WERI-Rb-1 (cell line): ENCODE measurements at regions not wholly inside any gene's neighbourhood (a gene's known extent, or its start where the extent isn't known, plus 50 kb on each side); places are given as distances from the start of the nearest gene placed in this dataset.

Experiments used
- DNase-seq: peaks from one replicate; pipeline ENCODE4 v3.0.0-alpha.2; 2020
- H3K27ac ChIP-seq: fragments of 250-450 bp; sonication (Bioruptor Pico); 2 replicates; pipeline ENCODE4 v1.5.1; 2020; ENCODE audit warnings: mild to moderate bottlenecking, moderate library complexity
- H3K27me3 ChIP-seq: fragments of 250-450 bp; sonication (Bioruptor Pico); 2 replicates; pipeline ENCODE4 v1.5.1; 2021; ENCODE audit warnings: mild to moderate bottlenecking, low read depth, moderate library complexity; ENCODE audit not compliant: insufficient read depth, severe bottlenecking
- H3K36me3 ChIP-seq: fragments of 250-450 bp; sonication (Bioruptor Pico); 2 replicates; pipeline ENCODE4 v1.5.1; 2020; ENCODE audit warnings: mild to moderate bottlenecking, moderate library complexity
- H3K4me3 ChIP-seq: 2 replicates; pipeline ENCODE4 v1.5.1; 2011; ENCODE audit warnings: low read depth, mild to moderate bottlenecking, control low read depth, low read length
- H3K9me3 ChIP-seq: fragments of 250-450 bp; sonication (Bioruptor Pico); 2 replicates; pipeline ENCODE4 v1.5.1; 2021; ENCODE audit warnings: mild to moderate bottlenecking, moderate library complexity; ENCODE audit not compliant: severe bottlenecking
- TF ChIP-seq, protein P1 (sequence below): IDR thresholded peaks from 2 replicates; pipeline ENCODE4 v1.5.1; 2011; ENCODE audit warnings: low read depth, mild to moderate bottlenecking, control low read depth, inconsistent platforms, low read length

DNA sequence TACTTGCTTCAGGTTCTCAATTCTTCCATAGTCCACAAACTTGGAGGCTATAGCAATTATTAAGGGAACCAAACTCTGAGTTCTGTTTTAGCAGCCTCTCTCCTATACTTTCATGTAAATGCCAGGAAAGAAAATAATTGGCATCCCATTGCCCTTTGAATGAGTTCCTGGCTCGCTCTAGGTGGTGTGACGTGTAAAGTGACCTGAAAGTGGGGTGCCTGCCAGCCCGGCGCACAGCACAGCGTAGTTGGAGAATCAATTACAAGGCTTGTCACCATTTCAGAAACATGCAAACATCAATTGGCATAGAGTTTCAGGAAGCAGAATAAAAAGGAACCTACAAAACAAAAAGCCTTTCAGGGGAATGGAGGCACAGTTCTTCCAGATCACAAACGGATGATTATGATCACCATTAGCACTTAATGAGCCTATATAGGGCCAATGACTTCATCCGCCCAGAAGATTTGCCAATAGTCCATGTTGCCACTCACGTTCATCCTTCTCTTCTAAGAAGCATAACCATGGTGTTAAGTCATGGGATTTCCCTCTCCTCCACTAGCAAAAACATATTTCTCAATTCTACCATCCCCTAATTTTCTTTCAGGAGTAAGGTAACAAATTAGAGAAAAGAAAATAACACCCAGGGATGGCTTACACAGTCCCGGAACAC, 354.6 kb upstream of the ADGRL2 start:
- Histone ChIP-seq H3K27me3 (no peaks in the 10 kb centered on the region), H3K36me3 (no peaks in the 10 kb centered on the region), H3K4me3 (no peak overlapping the region), H3K9me3 (peaks cover 2% of the 10 kb centered on the region), H3K27ac (no peak overlapping the region)
- DNase-seq, result no peak
- TF ChIP-seq, protein P1, sequence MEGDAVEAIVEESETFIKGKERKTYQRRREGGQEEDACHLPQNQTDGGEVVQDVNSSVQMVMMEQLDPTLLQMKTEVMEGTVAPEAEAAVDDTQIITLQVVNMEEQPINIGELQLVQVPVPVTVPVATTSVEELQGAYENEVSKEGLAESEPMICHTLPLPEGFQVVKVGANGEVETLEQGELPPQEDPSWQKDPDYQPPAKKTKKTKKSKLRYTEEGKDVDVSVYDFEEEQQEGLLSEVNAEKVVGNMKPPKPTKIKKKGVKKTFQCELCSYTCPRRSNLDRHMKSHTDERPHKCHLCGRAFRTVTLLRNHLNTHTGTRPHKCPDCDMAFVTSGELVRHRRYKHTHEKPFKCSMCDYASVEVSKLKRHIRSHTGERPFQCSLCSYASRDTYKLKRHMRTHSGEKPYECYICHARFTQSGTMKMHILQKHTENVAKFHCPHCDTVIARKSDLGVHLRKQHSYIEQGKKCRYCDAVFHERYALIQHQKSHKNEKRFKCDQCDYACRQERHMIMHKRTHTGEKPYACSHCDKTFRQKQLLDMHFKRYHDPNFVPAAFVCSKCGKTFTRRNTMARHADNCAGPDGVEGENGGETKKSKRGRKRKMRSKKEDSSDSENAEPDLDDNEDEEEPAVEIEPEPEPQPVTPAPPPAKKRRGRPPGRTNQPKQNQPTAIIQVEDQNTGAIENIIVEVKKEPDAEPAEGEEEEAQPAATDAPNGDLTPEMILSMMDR, result no peak

DNA sequence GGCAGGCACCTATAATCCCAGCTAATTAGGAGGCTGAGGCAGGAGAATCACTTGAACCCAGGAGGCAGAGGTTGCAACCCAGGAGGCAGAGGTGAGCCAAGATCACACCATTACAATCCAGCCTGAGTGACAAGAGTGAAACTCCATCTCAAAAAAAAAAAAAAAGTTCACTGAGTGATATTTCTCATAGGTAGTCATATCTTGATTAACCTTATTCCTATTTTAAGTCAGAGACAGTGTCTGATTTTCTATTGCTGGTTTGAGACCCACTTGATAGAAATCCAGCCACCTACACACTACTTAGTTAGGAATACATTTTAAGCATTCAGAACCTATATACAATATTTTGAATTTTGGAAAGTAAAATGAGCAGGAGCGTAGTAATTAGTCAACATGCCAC, 357.4 kb upstream of the ADGRL2 start:
- Histone ChIP-seq H3K36me3 (no peaks in the 10 kb centered on the region), H3K9me3 (peaks cover 2% of the 10 kb centered on the region), H3K4me3 (no peak overlapping the region), H3K27ac (no peak overlapping the region), H3K27me3 (no peaks in the 10 kb centered on the region)
- no peak for DNase-seq
- TF ChIP-seq, protein P1, result no peak

GRCh38 chr1:81439046-81439823, 361.5 kb upstream of the ADGRL2 start:
- Histone ChIP-seq H3K9me3 (peaks cover 2% of the 10 kb centered on the region), H3K36me3 (no peaks in the 10 kb centered on the region), H3K27ac (no peak overlapping the region), H3K4me3 (no peak overlapping the region), H3K27me3 (no peaks in the 10 kb centered on the region)
- TF ChIP-seq, protein P1, result no peak
- DNase-seq, result no peak

- H3K4me3 ChIP-seq, result no peak overlapping the region
- H3K9me3 ChIP-seq, result peaks cover 2% of the 10 kb centered on the region
- H3K36me3 ChIP-seq, result no peaks in the 10 kb centered on the region
- TF ChIP-seq, protein P1, result no peak
- no peaks in the 10 kb centered on the region for H3K27me3 ChIP-seq
- DNase-seq, result no peak
- H3K27ac ChIP-seq, result no peak overlapping the region
Measured at GRCh38 chr1:81437649-81438048, 363.1 kb upstream of the ADGRL2 start.

DNA sequence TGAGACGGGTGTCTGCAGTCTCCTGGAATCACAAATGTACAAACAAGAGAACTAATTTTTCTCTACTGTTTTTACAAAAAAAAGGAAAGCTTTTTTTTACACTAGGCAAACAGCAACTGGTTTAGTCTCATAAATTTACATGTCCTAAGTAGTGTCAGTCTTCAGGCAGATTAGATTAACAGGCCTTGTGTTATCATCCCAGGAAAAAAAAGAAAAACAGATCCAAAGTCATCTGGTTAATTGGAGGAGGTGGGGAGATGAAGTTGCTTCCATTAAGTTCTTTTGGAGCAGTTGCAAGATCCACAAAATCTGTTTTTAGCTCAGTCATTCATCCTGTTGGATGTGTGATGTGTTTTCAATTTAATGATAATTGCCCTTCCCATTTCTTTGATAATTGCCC, 363.5 kb upstream of the ADGRL2 start:
- no peak for DNase-seq
- no peaks in the 10 kb centered on the region for H3K27me3 ChIP-seq
- H3K9me3 ChIP-seq, result no peaks in the 10 kb centered on the region
- H3K36me3 ChIP-seq, result no peaks in the 10 kb centered on the region
- H3K27ac ChIP-seq, result no peak overlapping the region
- TF ChIP-seq, protein P1, result no peak
- H3K4me3 ChIP-seq, result no peak overlapping the region
